ENCODE measurements at regions not wholly inside any gene's neighbourhood (a gene's known extent, or its start where the extent isn't known, plus 50 kb on each side); places are given as distances from the start of the nearest gene placed in this dataset.

- H3K4me2 ChIP-seq (ENCODE audit: low read length): no peak overlapping the region
- TF ChIP-seq EZH2phosphoT487 (IDR thresholded peaks at IDR 0.05; ENCODE audit: low read depth) (no peak), CTCF (IDR thresholded peaks at IDR 0.05; ENCODE audit: low read depth, low read length) (no peak)
- H3K9ac ChIP-seq (ENCODE audit: low read length): no peak overlapping the region
- no peaks in the 10 kb centered on the region for H3K36me3 ChIP-seq (replicated peaks; ENCODE audit: low read depth, low read length)
- H3K4me3 ChIP-seq (ENCODE audit: low read length): no peak overlapping the region
- no peak overlapping the region for H3K27ac ChIP-seq (ENCODE audit: low read length)
- H3K9me3 ChIP-seq (ENCODE audit: insufficient read depth, low read length): no peaks in the 10 kb centered on the region
- no peaks in the 10 kb centered on the region for H3K27me3 ChIP-seq (ENCODE audit: low read depth, low read length)
- no peaks in the 10 kb centered on the region for H4K20me1 ChIP-seq (ENCODE audit: insufficient read depth, low read length)
- no peaks in the 10 kb centered on the region for H3K79me2 ChIP-seq (ENCODE audit: low read length)
- H2AFZ ChIP-seq (ENCODE audit: low read depth, low read length): no peak overlapping the region
- H3K4me1 ChIP-seq (ENCODE audit: low read length): no peaks in the 10 kb centered on the region
Measured at GRCh38 chr6:71476371-71476770, 187.8 kb downstream of the OGFRL1 start.

- no peaks in the 10 kb centered on the region for H3K79me2 ChIP-seq (ENCODE audit: low read length)
- no peak overlapping the region for H3K9ac ChIP-seq (ENCODE audit: low read length)
- no peaks in the 10 kb centered on the region for H3K27me3 ChIP-seq (ENCODE audit: low read depth, low read length)
- H2AFZ ChIP-seq (ENCODE audit: low read depth, low read length): no peak overlapping the region
- no peaks in the 10 kb centered on the region for H3K4me1 ChIP-seq (ENCODE audit: low read length)
- no peak overlapping the region for H3K4me2 ChIP-seq (ENCODE audit: low read length)
- H3K9me3 ChIP-seq (ENCODE audit: insufficient read depth, low read length): no peaks in the 10 kb centered on the region
- no peak overlapping the region for H3K4me3 ChIP-seq (ENCODE audit: low read length)
- no peaks in the 10 kb centered on the region for H4K20me1 ChIP-seq (ENCODE audit: insufficient read depth, low read length)
- H3K36me3 ChIP-seq (replicated peaks; ENCODE audit: low read depth, low read length): no peaks in the 10 kb centered on the region
- TF ChIP-seq EZH2phosphoT487 (IDR thresholded peaks at IDR 0.05; ENCODE audit: low read depth) (no peak), CTCF (IDR thresholded peaks at IDR 0.05; ENCODE audit: low read depth, low read length) (no peak)
- no peak overlapping the region for H3K27ac ChIP-seq (ENCODE audit: low read length)
Measured at GRCh38 chr6:71476872-71477271, 188.3 kb downstream of the OGFRL1 start.

- H3K27me3 ChIP-seq (ENCODE audit: low read depth, low read length): no peaks in the 10 kb centered on the region
- H4K20me1 ChIP-seq (ENCODE audit: insufficient read depth, low read length): no peaks in the 10 kb centered on the region
- no peaks in the 10 kb centered on the region for H3K79me2 ChIP-seq (ENCODE audit: low read length)
- no peaks in the 10 kb centered on the region for H3K9me3 ChIP-seq (ENCODE audit: insufficient read depth, low read length)
- TF ChIP-seq EZH2phosphoT487 (IDR thresholded peaks at IDR 0.05; ENCODE audit: low read depth) (no peak), CTCF (IDR thresholded peaks at IDR 0.05; ENCODE audit: low read depth, low read length) (no peak)
- H3K4me2 ChIP-seq (ENCODE audit: low read length): no peak overlapping the region
- H3K36me3 ChIP-seq (replicated peaks; ENCODE audit: low read depth, low read length): no peaks in the 10 kb centered on the region
- no peak overlapping the region for H3K4me3 ChIP-seq (ENCODE audit: low read length)
- no peak overlapping the region for H2AFZ ChIP-seq (ENCODE audit: low read depth, low read length)
- H3K9ac ChIP-seq (ENCODE audit: low read length): no peak overlapping the region
- no peak overlapping the region for H3K27ac ChIP-seq (ENCODE audit: low read length)
- no peaks in the 10 kb centered on the region for H3K4me1 ChIP-seq (ENCODE audit: low read length)
Measured at GRCh38 chr6:71478834-71479541, 190.4 kb downstream of the OGFRL1 start.

- Histone ChIP-seq H2AFZ (ENCODE audit: low read depth, low read length) (no peak overlapping the region), H3K79me2 (ENCODE audit: low read length) (no peaks in the 10 kb centered on the region), H3K27me3 (ENCODE audit: low read depth, low read length) (no peaks in the 10 kb centered on the region), H3K4me1 (ENCODE audit: low read length) (no peaks in the 10 kb centered on the region), H3K36me3 (replicated peaks; ENCODE audit: low read depth, low read length) (no peaks in the 10 kb centered on the region), H3K4me2 (ENCODE audit: low read length) (no peak overlapping the region), H3K9ac (ENCODE audit: low read length) (no peak overlapping the region), H4K20me1 (ENCODE audit: insufficient read depth, low read length) (no peaks in the 10 kb centered on the region), H3K27ac (ENCODE audit: low read length) (no peak overlapping the region), H3K4me3 (ENCODE audit: low read length) (no peak overlapping the region), H3K9me3 (ENCODE audit: insufficient read depth, low read length) (no peaks in the 10 kb centered on the region)
- TF ChIP-seq CTCF (IDR thresholded peaks at IDR 0.05; ENCODE audit: low read depth, low read length) (no peak), EZH2phosphoT487 (IDR thresholded peaks at IDR 0.05; ENCODE audit: low read depth) (no peak)
Measured at GRCh38 chr6:71480577-71480976, 192.0 kb downstream of the OGFRL1 start.
